SKM-1 (cell line): ENCODE measurements at regions not wholly inside any gene's neighbourhood (a gene's known extent, or its start where the extent isn't known, plus 50 kb on each side); places are given as distances from the start of the nearest gene placed in this dataset.

ENCODE experiments used
- DNase-seq: peaks from one replicate; lab custom pipeline; 2025; ENCODE audit not compliant: unreplicated experiment; lab: John Stamatoyannopoulos, UW

DNA sequence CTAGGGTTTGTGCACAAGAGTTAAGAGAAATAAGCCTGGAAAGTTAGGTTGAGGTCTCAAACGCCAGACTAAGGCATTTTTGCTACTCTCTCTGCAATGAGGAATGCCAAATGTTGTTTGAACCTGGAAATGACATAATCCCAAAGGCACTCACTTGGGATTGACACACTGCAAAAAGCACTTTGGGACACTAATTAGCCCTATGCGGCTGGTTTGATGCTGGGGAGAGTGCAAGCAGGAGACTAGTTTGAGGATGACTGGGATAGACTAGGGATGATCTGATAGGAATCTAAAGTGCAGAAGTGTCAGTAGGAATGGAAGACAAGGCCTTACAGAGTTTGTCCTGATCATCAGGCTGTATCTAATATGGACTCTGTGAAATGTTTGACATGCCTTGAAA lies 469.0 kb downstream of the SLC4A3 start:
- DNase-seq = no peak

DNA sequence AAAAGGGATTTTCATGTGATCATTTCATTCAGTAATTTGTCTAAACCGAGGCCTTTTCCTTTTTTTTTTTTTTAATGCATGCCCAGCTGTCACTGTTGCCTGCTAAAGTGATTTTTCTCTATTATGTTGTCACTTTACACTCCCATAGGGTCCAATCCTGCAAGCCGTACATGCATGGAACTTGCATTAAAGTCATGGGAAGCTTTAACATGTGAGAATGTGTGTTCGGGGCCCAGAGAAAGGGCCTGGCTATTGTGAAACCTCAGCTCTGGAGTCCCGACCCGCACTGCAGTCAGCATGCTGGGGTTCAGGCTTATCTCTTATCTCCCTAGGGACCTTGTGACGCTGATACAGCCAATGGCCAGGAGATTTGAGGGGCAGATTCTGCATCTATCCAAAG lies 474.6 kb downstream of the SLC4A3 start:
- no peak for DNase-seq

DNA sequence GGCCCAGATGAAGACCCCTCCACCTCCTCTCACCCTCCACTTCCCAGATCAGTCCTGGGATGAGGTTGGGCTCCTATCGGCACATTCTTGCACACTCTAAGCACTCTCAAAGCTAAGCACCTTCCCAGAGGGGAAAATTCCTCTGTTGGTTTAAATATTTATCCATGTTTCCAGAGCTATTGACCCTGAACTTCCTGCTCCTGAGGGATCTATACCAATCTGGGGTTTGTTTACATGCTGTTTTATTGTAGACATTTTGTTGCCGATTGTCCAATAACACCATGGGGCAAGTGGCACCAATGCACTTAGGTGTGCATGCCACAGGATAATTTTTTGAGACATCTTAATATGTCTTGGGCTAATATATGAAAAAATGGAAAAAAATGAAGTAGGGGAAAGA lies 476.2 kb downstream of the SLC4A3 start:
- DNase-seq = no peak

DNA sequence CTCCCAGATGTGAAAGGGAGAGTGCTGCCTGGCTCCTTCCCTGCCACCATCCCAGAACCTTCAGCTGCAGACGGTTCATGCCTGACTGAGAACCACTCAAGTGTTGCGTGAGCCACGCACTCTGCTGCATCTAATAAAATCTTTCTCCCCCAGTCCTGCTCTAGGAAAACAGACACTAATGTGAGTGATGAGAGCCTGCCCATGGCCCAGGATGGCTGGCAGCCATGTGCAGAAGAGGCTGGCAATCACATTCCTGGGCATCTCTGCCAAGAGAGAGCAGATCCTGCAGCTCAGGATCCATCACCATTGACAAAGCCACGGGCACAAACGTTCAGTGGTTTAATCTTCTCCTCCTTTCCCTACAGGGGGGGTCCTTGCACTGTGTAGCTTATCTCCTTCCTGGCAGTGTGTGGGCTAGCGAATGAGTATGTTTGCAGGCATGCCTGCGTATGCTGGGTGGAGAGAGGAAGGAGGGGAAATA lies 477.5 kb downstream of the SLC4A3 start:
- no peak for DNase-seq

DNA sequence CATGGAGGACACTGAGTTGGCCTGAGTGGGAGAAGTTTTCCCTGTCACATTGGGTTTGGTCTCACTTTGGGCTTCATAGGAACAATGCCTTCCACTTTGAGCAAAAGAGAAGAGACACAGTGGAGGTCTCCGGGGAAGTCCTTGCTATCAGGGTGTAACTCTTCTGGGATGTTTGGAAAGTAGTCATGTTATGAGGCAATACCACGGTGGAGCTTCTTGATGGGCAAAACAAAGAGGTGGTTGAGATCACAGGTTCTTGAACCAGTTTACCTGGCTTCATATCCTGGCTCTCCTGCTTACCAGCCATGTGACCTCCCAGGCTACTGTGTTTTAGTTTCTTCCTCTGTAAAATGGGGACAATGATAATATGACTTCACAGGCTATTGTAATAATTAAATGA lies 478.6 kb downstream of the SLC4A3 start:
- no peak for DNase-seq

DNA sequence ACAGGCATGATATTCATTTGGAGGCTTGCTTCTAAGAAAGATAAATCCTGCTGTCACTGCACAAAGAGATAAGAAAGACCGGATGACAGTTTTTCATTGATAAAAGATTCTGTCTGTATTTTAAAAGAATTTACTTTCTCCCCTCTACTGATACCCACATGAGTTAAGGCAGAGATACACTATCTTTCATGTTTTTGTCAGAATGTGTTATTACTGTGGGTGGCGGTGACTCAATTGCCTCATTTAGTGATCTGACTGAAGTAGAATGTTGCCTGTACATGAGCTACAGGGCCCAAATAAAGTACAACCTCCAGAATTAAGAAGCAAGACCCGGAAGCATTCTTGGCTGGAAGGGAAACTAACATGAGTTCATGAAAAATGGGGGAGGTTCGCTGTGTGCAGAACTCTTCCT lies 480.0 kb downstream of the SLC4A3 start:
- DNase-seq = no peak

DNA sequence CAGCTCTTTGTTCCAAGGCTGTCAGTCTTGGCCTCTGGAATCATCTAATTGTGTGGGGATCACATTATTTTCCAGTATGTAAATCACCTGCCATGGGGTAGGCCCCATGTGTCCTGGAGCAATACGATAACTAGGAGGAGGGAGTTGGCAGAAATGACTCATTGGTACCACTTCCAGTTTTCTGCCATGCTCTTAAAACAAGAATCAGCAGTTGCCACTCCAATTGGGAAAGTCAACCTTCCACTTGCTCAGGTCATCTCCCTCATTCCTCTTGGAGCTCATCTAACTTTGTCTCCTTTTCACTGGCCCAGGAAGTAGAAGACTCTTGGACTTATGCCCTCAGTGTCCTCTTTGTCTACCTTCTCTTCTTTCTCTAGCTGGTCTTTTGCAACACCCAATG lies 487.0 kb downstream of the SLC4A3 start:
- no peak for DNase-seq

DNA sequence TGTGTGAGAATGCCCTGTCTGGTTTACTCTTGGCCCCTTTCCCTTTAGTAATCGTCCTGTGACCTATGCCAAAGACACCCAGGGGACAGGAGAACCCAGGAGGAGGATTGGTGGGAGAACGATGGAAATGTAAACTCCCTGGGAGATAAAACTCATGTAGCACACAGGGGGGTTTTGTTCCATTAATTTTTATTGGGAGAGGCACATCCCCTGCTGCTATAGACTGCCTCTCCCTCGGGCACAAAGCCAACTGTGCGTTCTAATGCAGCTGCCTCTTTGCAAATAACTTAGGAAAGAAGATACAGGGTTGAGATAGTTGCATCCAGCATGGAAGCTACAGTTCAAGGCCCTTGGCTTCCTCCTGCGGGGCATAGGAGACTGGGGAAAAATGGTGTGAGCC lies 489.6 kb downstream of the SLC4A3 start:
- DNase-seq = no peak

GRCh38 chr2:220120041-220120440 lies 492.6 kb downstream of the SLC4A3 start:
- no peak for DNase-seq

DNA sequence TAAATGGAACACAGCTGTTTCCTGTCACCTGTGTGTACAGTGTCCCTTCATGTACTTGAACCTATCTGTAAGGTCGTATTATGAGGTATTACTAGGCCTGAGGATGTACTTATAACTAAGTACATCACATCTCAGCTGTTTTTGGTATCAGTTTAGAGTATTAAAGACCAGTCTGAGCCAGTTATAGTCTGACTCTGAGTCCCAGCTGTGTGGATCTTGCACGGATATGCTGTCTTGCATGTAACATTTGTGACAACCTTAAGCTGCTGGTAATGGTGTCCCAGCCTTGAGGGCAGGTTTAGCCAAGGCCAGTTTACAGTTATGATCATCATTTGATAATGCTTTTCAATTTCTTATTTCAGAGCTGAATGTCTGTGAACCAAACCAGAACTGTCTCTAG lies 496.3 kb downstream of the SLC4A3 start:
- no peak for DNase-seq

- DNase-seq = no peak
Measured at GRCh38 chr2:220125551-220125950, 498.1 kb downstream of the SLC4A3 start.

DNA sequence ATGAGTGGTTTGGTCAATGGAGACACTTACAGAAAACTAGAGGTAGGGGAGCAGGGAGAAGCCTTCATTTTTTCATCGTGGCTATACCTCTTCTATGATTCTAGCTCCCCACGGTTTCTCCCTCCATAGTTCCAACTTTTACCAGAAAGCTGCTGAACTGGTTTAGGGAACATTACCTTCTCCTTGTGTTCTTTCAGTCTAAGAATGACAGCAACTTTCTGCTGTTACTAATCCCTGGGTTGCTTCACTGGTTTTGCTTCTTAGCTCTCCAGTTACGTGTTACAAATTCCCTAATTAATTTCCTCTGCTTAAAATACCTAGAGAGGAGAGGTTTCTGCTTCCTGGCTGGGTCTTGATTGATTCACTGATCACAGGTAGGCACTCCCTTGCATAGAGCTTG lies 499.9 kb downstream of the SLC4A3 start:
- no peak for DNase-seq

GRCh38 chr2:220127876-220128275 lies 500.4 kb downstream of the SLC4A3 start:
- DNase-seq = no peak

DNA sequence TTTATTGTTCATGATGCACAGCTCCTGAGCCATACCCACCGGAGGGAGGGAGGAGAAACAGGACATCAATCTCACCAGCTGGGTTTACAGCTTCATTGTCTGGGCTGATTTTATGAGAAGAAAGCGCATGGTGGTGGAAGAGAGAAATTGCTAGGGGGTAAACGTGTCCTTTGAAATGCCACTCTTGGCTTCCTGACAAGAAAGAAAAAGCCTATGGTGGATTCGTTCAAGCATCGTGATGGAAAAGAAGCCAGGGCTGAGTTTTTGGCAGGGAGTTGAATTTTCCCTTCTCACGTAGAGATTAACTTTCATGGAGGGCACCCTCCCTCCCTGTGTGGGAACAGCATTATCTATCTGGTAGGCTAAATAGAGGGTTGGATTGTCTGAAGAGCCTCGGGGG lies 502.0 kb downstream of the SLC4A3 start:
- DNase-seq = no peak

DNA sequence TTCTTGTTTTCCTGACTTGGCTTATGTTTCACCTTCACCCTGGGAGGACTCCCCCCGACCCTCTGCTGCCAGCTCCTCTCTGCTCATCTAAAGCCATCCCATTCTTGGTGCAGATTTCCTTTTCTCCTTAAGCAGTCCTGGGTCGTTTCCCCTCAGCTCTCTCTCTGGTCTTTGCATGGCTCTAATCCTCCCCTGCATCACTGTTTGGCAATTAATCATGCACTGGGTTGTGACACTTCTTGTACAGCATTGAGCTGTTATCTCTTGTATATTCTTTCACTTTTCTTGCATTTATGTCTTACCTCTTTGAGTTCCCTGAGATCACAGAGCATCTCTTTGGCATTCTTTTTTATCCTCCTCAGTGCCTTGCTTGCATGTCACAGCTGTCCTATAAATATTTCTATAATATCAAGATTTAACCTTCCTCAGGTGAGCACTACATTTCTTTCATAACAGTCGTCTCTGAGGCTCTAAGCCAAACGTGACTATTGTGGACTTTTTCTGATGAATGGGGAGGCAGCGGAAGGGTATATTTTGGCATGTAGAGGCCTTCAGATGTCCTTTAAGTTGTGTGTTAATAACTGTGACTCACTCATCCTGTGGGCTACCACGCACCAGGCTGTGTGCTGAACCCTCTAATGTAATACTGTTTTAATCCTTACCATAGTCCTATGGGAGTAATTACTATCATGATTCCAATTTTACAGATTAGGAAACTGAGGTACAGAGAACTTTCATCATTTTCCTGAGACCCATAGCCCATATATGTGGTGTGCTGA lies 507.5 kb downstream of the SLC4A3 start:
- no peak for DNase-seq

GRCh38 chr2:220143336-220143735 lies 515.9 kb downstream of the SLC4A3 start:
- no peak for DNase-seq

GRCh38 chr2:220144411-220144810 lies 517.0 kb downstream of the SLC4A3 start:
- no peak for DNase-seq

DNA sequence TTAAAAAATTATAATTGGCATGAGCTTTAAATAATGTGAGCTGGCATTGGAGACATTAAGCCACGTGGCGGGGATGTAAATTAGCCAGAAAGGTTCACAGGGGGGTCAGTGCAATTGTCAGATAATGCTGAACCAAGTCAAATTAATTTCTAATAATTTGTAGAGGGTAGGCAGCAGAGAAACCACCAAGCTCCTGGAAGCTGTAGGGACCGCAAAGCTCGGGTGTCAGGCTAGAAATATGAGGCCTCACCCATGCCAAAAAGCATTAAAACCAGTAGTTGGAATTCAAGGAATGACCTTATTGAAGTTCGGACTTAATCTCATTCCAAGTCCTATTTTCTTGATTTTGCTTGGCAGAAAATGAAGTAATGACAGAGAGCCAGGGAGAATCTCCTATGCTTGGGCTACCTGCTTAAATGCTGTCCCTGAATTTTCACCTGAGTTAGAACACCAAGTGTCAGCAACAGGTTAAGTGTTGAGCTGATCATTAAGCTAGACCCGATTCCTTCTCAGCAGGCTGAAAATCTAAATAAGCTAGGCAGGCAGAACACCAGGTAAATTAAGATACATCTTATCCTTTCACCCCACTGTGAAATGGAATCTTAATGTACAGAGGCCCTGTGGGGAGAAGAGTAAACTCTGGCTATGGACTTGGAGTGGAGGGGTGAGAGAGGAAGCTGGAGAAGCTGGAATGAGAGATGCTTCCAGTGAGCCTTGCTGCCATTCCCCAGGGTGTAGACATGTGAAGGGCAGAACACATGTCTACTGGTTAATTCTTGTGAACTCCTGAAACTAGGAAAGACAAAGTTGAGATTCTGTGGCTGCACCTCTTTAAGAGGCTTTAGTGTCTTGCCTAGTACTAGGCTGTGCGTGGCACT lies 520.0 kb downstream of the SLC4A3 start:
- no peak for DNase-seq

GRCh38 chr2:220148471-220149248 lies 521.2 kb downstream of the SLC4A3 start:
- no peak for DNase-seq

- no peak for DNase-seq
Measured at GRCh38 chr2:220151341-220151740, 523.9 kb downstream of the SLC4A3 start.

DNA sequence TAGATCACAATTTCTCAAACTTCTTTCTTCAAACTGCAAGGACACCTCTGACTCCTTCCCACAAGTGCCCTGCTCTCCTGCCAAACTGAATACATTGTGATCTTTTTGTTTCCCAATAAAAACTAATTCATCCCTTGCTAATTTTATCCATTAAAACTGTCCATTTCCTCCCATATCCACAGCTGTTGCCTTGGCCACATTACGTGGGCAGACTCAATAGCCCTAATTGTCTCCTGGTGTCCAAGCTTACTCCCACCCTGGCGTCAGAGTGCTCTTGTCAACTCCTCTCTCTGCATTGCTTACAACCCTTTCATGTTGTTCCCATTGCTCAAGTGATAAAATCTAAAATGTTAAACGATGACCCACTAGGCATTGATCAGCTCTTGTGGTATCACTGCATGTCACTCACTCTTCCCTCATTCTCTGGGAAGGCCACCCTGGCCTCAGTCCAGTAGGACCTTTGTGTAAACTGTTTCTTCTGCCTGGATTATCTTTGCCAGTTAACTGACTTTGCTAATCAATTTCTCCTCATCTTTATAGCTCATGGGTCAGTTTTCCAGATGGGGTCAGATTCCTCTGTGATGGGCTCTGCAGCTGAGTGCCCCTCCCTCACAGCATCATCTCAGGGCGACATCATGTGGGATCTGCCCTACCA lies 525.0 kb downstream of the SLC4A3 start:
- no peak for DNase-seq
